ENCODE measurements at regions not wholly inside any gene's neighbourhood (a gene's known extent, or its start where the extent isn't known, plus 50 kb on each side); places are given as distances from the start of the nearest gene placed in this dataset.

- no peaks in the 10 kb centered on the region for H3K27me3 ChIP-seq (ENCODE audit: control insufficient read depth, extremely low read depth, insufficient read depth, low read length)
- H4K20me1 ChIP-seq (ENCODE audit: control insufficient read depth, extremely low read depth, insufficient read depth, low read length), result no peaks in the 10 kb centered on the region
- H2AFZ ChIP-seq (ENCODE audit: control insufficient read depth, low read length), result no peak overlapping the region
- no peaks in the 10 kb centered on the region for H3K36me3 ChIP-seq (ENCODE audit: control insufficient read depth in 2 of 2, extremely low read depth in 1 of 2, insufficient read depth in 2 of 2, low read length in 2 of 2)
- dilution Hi-C loops (cut with MboI; ENCODE audit: extremely low pct_ligation_motif_present, low sequenced_read_pairs), result no loop called here
- H3K4me2 ChIP-seq (ENCODE audit: control insufficient read depth, extremely low read depth, insufficient read depth, low read depth, low read length), result no peak overlapping the region
- no peak overlapping the region for H3K9ac ChIP-seq (ENCODE audit: control insufficient read depth, extremely low read depth, insufficient read depth, low read length)
- H3K4me1 ChIP-seq (ENCODE audit: control insufficient read depth, extremely low read depth, insufficient read depth, low read length), result no peaks in the 10 kb centered on the region
- H3K79me2 ChIP-seq (ENCODE audit: control insufficient read depth, insufficient read depth, low read length), result no peaks in the 10 kb centered on the region
- FAIRE-seq (no peak), DNase-seq (ENCODE audit: low read depth, low spot score) (no peak)
- no peak overlapping the region for H3K27ac ChIP-seq (ENCODE audit: control insufficient read depth, insufficient read depth, low read length)
- no peak overlapping the region for H3K4me3 ChIP-seq (ENCODE audit: control insufficient read depth in 2 of 3, extremely low read depth in 1 of 3, insufficient read depth in 2 of 3, low read depth in 1 of 3, low read length in 3 of 3)
- H3K9me1 ChIP-seq (ENCODE audit: control insufficient read depth, extremely low read depth, insufficient read depth, low read length), result no peaks in the 10 kb centered on the region
- H3K9me3 ChIP-seq (ENCODE audit: control insufficient read depth, low read depth, low read length), result no peaks in the 10 kb centered on the region
- TF ChIP-seq EZH2 (IDR thresholded peaks at IDR 0.05; ENCODE audit: low read length), result no peak
- no peak for TF ChIP-seq CTCF (optimal IDR thresholded peaks at IDR 0.05 in 1 of 3, IDR thresholded peaks at IDR 0.05 in 1 of 3, conservative IDR thresholded peaks at IDR 0.05 in 1 of 3; ENCODE audit: extremely low read depth in 1 of 3, insufficient read depth in 2 of 3, low read length in 3 of 3)
Observed at GRCh38 chr2:84187258-84187657, 271.8 kb downstream of the SUCLG1 start.

- H3K27ac ChIP-seq (ENCODE audit: control insufficient read depth, insufficient read depth, low read length), result no peak overlapping the region
- H3K36me3 ChIP-seq (ENCODE audit: control insufficient read depth in 2 of 2, extremely low read depth in 1 of 2, insufficient read depth in 2 of 2, low read length in 2 of 2), result no peaks in the 10 kb centered on the region
- no peak overlapping the region for H3K4me2 ChIP-seq (ENCODE audit: control insufficient read depth, extremely low read depth, insufficient read depth, low read depth, low read length)
- TF ChIP-seq CTCF (optimal IDR thresholded peaks at IDR 0.05 in 1 of 3, IDR thresholded peaks at IDR 0.05 in 1 of 3, conservative IDR thresholded peaks at IDR 0.05 in 1 of 3; ENCODE audit: extremely low read depth in 1 of 3, insufficient read depth in 2 of 3, low read length in 3 of 3) (no peak), EZH2 (IDR thresholded peaks at IDR 0.05; ENCODE audit: low read length) (no peak)
- H3K9me3 ChIP-seq (ENCODE audit: control insufficient read depth, low read depth, low read length), result no peaks in the 10 kb centered on the region
- DNase-seq (ENCODE audit: low read depth, low spot score), result no peak
- H4K20me1 ChIP-seq (ENCODE audit: control insufficient read depth, extremely low read depth, insufficient read depth, low read length), result no peaks in the 10 kb centered on the region
- no peaks in the 10 kb centered on the region for H3K79me2 ChIP-seq (ENCODE audit: control insufficient read depth, insufficient read depth, low read length)
- H3K4me3 ChIP-seq (ENCODE audit: control insufficient read depth in 2 of 3, extremely low read depth in 1 of 3, insufficient read depth in 2 of 3, low read depth in 1 of 3, low read length in 3 of 3), result no peak overlapping the region
- no peaks in the 10 kb centered on the region for H3K4me1 ChIP-seq (ENCODE audit: control insufficient read depth, extremely low read depth, insufficient read depth, low read length)
- dilution Hi-C loops (cut with MboI; ENCODE audit: extremely low pct_ligation_motif_present, low sequenced_read_pairs), result no loop called here
- no peak overlapping the region for H2AFZ ChIP-seq (ENCODE audit: control insufficient read depth, low read length)
- H3K9ac ChIP-seq (ENCODE audit: control insufficient read depth, extremely low read depth, insufficient read depth, low read length), result no peak overlapping the region
- no peak for FAIRE-seq
- H3K27me3 ChIP-seq (ENCODE audit: control insufficient read depth, extremely low read depth, insufficient read depth, low read length), result no peaks in the 10 kb centered on the region
- no peaks in the 10 kb centered on the region for H3K9me1 ChIP-seq (ENCODE audit: control insufficient read depth, extremely low read depth, insufficient read depth, low read length)
Observed at GRCh38 chr2:84181927-84182326, 277.2 kb downstream of the SUCLG1 start.
